ENCODE measurements at regions not wholly inside any gene's neighbourhood (a gene's known extent, or its start where the extent isn't known, plus 50 kb on each side); places are given as distances from the start of the nearest gene placed in this dataset.

DNA sequence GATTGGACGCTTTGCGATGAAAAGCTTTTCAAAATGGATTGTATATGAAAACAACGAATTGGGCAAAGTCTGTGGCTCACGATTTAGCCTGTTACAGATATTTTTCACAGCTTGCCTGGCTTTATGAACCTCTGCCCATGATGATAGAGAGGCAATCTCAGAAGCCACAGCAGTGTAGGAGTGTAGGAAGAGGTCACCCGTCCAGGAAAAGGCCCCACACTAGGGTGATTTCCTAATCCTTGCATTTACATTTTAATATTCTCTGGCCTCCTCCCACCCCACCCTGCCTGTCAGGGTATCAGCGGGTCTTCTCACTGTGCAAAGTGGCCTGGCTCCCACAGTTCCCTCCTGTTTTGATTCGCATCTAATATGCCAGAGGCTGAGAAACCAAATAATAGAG, 81.8 kb upstream of the FOXN3 start:
- intact Hi-C loops (cut with micrococcal nuclease; ENCODE audit: unreplicated experiment) (no loop called here), in situ Hi-C loops (cut with MboI) (no loop called here)
- FAIRE-seq = no peak
- H3K9me3 ChIP-seq (replicated peaks; ENCODE audit: control insufficient read depth, insufficient read depth, low read length) = no peaks in the 10 kb centered on the region
- H3K9ac ChIP-seq (ENCODE audit: control insufficient read depth, insufficient read depth, low read length) = no peak overlapping the region
- 0 out of 4 replicates have a peak, but pooled peaks cover 0 to 3% of the 10 kb centered on the region in 2 experiments for H3K36me3 ChIP-seq (ENCODE audit: control insufficient read depth in 2 of 2, insufficient read depth in 2 of 2, low read length in 1 of 2)
- RAD21 ChIA-PET (ENCODE audit: unreplicated experiment) = no interaction called here
- POLR2A ChIA-PET = no interaction called here
- H3K79me2 ChIP-seq (ENCODE audit: control insufficient read depth, insufficient read depth, low read length) = no peaks in the 10 kb centered on the region
- H3K4me3 ChIP-seq = no peak overlapping the region
- 89% methylated on average over 7 of the region's 7 CpGs for WGBS (ENCODE audit: insufficient coverage, insufficient replicate concordance, low lambda C conversion rate, missing lambda C conversion rate)
- no peak for ATAC-seq
- SMC1A ChIA-PET (ENCODE audit: uncharacterized antibody, unreplicated experiment) = no interaction called here
- H3K4me1 ChIP-seq (ENCODE audit: control insufficient read depth, insufficient read depth, low read length) = peaks cover 11% of the 10 kb centered on the region
- H3K27ac ChIP-seq (ENCODE audit: control insufficient read depth, insufficient read depth) = no peak overlapping the region
- TF ChIP-seq KDM1A (IDR thresholded peaks at IDR 0.05; ENCODE audit: borderline replicate concordance) = no peak
- TF ChIP-seq PAX5 (IDR thresholded peaks at IDR 0.05; ENCODE audit: borderline replicate concordance, low read depth, low read length) = no peak
- TF ChIP-seq EGR1 (IDR thresholded peaks at IDR 0.05; ENCODE audit: borderline replicate concordance in 1 of 2, low read depth in 2 of 2, low read length in 2 of 2) = no peak
- no peak for TF ChIP-seq TARDBP (IDR thresholded peaks at IDR 0.05; ENCODE audit: borderline replicate concordance)
- TF ChIP-seq, protein P1, sequence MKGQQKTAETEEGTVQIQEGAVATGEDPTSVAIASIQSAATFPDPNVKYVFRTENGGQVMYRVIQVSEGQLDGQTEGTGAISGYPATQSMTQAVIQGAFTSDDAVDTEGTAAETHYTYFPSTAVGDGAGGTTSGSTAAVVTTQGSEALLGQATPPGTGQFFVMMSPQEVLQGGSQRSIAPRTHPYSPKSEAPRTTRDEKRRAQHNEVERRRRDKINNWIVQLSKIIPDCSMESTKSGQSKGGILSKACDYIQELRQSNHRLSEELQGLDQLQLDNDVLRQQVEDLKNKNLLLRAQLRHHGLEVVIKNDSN (IDR thresholded peaks at IDR 0.05; ENCODE audit: borderline replicate concordance, extremely low read length, insufficient read depth, low read depth, low read length) = no peak
- TF ChIP-seq RBBP5 (conservative IDR thresholded peaks at IDR 0.05) = no peak
- H2AFZ ChIP-seq (ENCODE audit: control insufficient read depth, low read depth, low read length) = no peak overlapping the region
- no peaks in the 10 kb centered on the region for H3K27me3 ChIP-seq (replicated peaks in 1 of 2; ENCODE audit: control insufficient read depth in 2 of 2, insufficient read depth in 2 of 2, low read length in 1 of 2)
- CTCF ChIA-PET = interaction anchor here (0.6 kb wide), 1 partner anchor 11 kb away, joined by 3 read pairs; no protein-coding TSS in a partner anchor
- no peak for DNase-seq (ENCODE audit: low read depth, low spot score)
- no TSS peak for BruUV-seq (replicated peaks)
- H4K20me1 ChIP-seq (ENCODE audit: control insufficient read depth, insufficient read depth) = no peaks in the 10 kb centered on the region
- no peak overlapping the region for H3K4me2 ChIP-seq (ENCODE audit: control insufficient read depth, insufficient read depth)

GRCh38 chr14:89495718-89496117, 78.7 kb upstream of the FOXN3 start:
- no peaks in the 10 kb centered on the region for H4K20me1 ChIP-seq (ENCODE audit: control insufficient read depth, insufficient read depth)
- ATAC-seq (no peak), FAIRE-seq (no peak), DNase-seq (ENCODE audit: low read depth, low spot score) (no peak)
- WGBS (ENCODE audit: insufficient coverage, insufficient replicate concordance, low lambda C conversion rate, missing lambda C conversion rate) = 79% methylated on average over 8 of the region's 8 CpGs
- ChIA-PET POLR2A (no interaction called here), SMC1A (ENCODE audit: uncharacterized antibody, unreplicated experiment) (interaction anchor here (0.8 to 3.0 kb wide), 2 partner anchors 12 to 65 kb away, joined by 3 to 17 read pairs; no protein-coding TSS in a partner anchor), RAD21 (ENCODE audit: unreplicated experiment) (no interaction called here), CTCF (no interaction called here)
- no peak overlapping the region for H3K27ac ChIP-seq (ENCODE audit: control insufficient read depth, insufficient read depth)
- no peaks in the 10 kb centered on the region for H3K27me3 ChIP-seq (replicated peaks in 1 of 2; ENCODE audit: control insufficient read depth in 2 of 2, insufficient read depth in 2 of 2, low read length in 1 of 2)
- H2AFZ ChIP-seq (ENCODE audit: control insufficient read depth, low read depth, low read length) = no peak overlapping the region
- intact Hi-C loops (cut with micrococcal nuclease; ENCODE audit: unreplicated experiment) (no loop called here), in situ Hi-C loops (cut with MboI) (no loop called here)
- H3K36me3 ChIP-seq (ENCODE audit: control insufficient read depth in 2 of 2, insufficient read depth in 2 of 2, low read length in 1 of 2) = 0 out of 4 replicates have a peak, but pooled peaks cover 0 to 3% of the 10 kb centered on the region in 2 experiments
- H3K4me3 ChIP-seq = no peak overlapping the region
- TF ChIP-seq POLR2A (IDR thresholded peaks at IDR 0.05; ENCODE audit: low read depth, low read length) (no peak), FOXK2 (IDR thresholded peaks at IDR 0.05) (no peak), IRF4 (IDR thresholded peaks at IDR 0.05; ENCODE audit: low read depth, low read length) (no peak), MEF2A (IDR thresholded peaks at IDR 0.05; ENCODE audit: insufficient read depth, low read depth, low read length) (no peak), SMC3 (IDR thresholded peaks at IDR 0.05; ENCODE audit: borderline replicate concordance, low read length) (no peak)
- no peaks in the 10 kb centered on the region for H3K9me3 ChIP-seq (replicated peaks; ENCODE audit: control insufficient read depth, insufficient read depth, low read length)
- H3K9ac ChIP-seq (ENCODE audit: control insufficient read depth, insufficient read depth, low read length) = no peak overlapping the region
- H3K79me2 ChIP-seq (ENCODE audit: control insufficient read depth, insufficient read depth, low read length) = no peaks in the 10 kb centered on the region
- BruUV-seq (replicated peaks) = no TSS peak
- H3K4me1 ChIP-seq (ENCODE audit: control insufficient read depth, insufficient read depth, low read length) = peaks cover 6% of the 10 kb centered on the region
- no peak overlapping the region for H3K4me2 ChIP-seq (ENCODE audit: control insufficient read depth, insufficient read depth)

Data from GM12878 (cell line).